SJCRH30 (cell line): ENCODE measurements at regions not wholly inside any gene's neighbourhood (a gene's known extent, or its start where the extent isn't known, plus 50 kb on each side); places are given as distances from the start of the nearest gene placed in this dataset.

ENCODE experiments used
- DNase-seq, 2 experiments: peaks; one replicate each; pipeline ENCODE4 v3.0.0-alpha.2; 2015 to 2020
- H3K27ac ChIP-seq: fragments of 250-450 bp; sonication (Bioruptor Pico); 2 replicates; pipeline ENCODE4 v1.5.1; 2020; ENCODE audit warnings: mild to moderate bottlenecking, moderate library complexity
- H3K27me3 ChIP-seq: fragments of 250-450 bp; sonication (Bioruptor Pico); 2 replicates; pipeline ENCODE4 v1.5.1; 2020; ENCODE audit warnings: mild to moderate bottlenecking, moderate library complexity
- H3K36me3 ChIP-seq: fragments of 250-450 bp; sonication (Bioruptor Pico); 2 replicates; pipeline ENCODE4 v1.5.1; 2020; ENCODE audit warnings: mild to moderate bottlenecking, moderate library complexity
- H3K4me1 ChIP-seq: fragments of 250-450 bp; sonication (Bioruptor Pico); 2 replicates; pipeline ENCODE4 v1.5.1; 2020; ENCODE audit warnings: mild to moderate bottlenecking, moderate library complexity
- H3K4me3 ChIP-seq: fragments of 250-450 bp; sonication (Bioruptor Pico); 2 replicates; pipeline ENCODE4 v1.5.1; 2020; ENCODE audit warnings: mild to moderate bottlenecking, moderate library complexity
- H3K9me3 ChIP-seq: fragments of 250-450 bp; sonication (Bioruptor Pico); replicated peaks from 2 replicates; pipeline ENCODE4 v1.5.1; 2020; ENCODE audit warnings: mild to moderate bottlenecking, moderate library complexity

GRCh38 chr6:33936886-33937285 lies 133.1 kb upstream of the MLN start:
- H3K4me1 ChIP-seq = no peaks in the 10 kb centered on the region
- H3K27me3 ChIP-seq = no peaks in the 10 kb centered on the region
- no peaks in the 10 kb centered on the region for H3K9me3 ChIP-seq
- H3K4me3 ChIP-seq = no peak overlapping the region
- no peak overlapping the region for H3K27ac ChIP-seq
- no peak for DNase-seq
- no peaks in the 10 kb centered on the region for H3K36me3 ChIP-seq

- Histone ChIP-seq H3K4me3 (no peak overlapping the region), H3K27me3 (no peaks in the 10 kb centered on the region), H3K27ac (no peak overlapping the region), H3K4me1 (peaks cover 4% of the 10 kb centered on the region), H3K36me3 (no peaks in the 10 kb centered on the region), H3K9me3 (no peaks in the 10 kb centered on the region)
- no peak for DNase-seq
Observed at GRCh38 chr6:33935439-33936080, 131.8 kb upstream of the MLN start.

GRCh38 chr6:33934731-33935270 lies 131.0 kb upstream of the MLN start:
- DNase-seq = no peak
- Histone ChIP-seq H3K27me3 (no peaks in the 10 kb centered on the region), H3K9me3 (no peaks in the 10 kb centered on the region), H3K4me3 (no peak overlapping the region), H3K27ac (no peak overlapping the region), H3K36me3 (no peaks in the 10 kb centered on the region), H3K4me1 (peaks cover 9% of the 10 kb centered on the region)

- DNase-seq = no peak
- H3K27me3 ChIP-seq = no peaks in the 10 kb centered on the region; the same call in 1 of the 2 replicates
Observed at GRCh38 chr6:33933101-33933500, 129.3 kb upstream of the MLN start.

GRCh38 chr6:33931799-33932198 lies 128.0 kb upstream of the MLN start:
- peaks cover 5% of the 10 kb centered on the region; the same call in 1 of the 2 replicates for H3K9me3 ChIP-seq
- H3K27ac ChIP-seq = no peak overlapping the region
- H3K36me3 ChIP-seq = no peaks in the 10 kb centered on the region
- no peak for DNase-seq
- H3K27me3 ChIP-seq = no peaks in the 10 kb centered on the region; the same call in 1 of the 2 replicates
- no peak overlapping the region for H3K4me3 ChIP-seq
- H3K4me1 ChIP-seq = peaks cover 15% of the 10 kb centered on the region

More at GRCh38 chr6:33933101-33933500, 129.3 kb upstream of the MLN start:
- Histone ChIP-seq H3K9me3 (peaks cover 5% of the 10 kb centered on the region; the same call in 1 of the 2 replicates), H3K36me3 (no peaks in the 10 kb centered on the region), H3K4me1 (peaks cover 15% of the 10 kb centered on the region), H3K27ac (no peak overlapping the region), H3K4me3 (no peak overlapping the region)

- peaks cover 15% of the 10 kb centered on the region for H3K4me1 ChIP-seq
- H3K27ac ChIP-seq = peak overlapping the region; percentile 28
- H3K27me3 ChIP-seq = no peaks in the 10 kb centered on the region; the same call in 1 of the 2 replicates
- peak; percentile 90 to 94 for DNase-seq
- H3K36me3 ChIP-seq = no peaks in the 10 kb centered on the region
- peak overlapping the region; percentile 6; the same call in 1 of the 2 replicates for H3K4me3 ChIP-seq
- H3K9me3 ChIP-seq = peaks cover 5% of the 10 kb centered on the region; the same call in 1 of the 2 replicates
Observed at GRCh38 chr6:33929575-33930288, 125.9 kb upstream of the MLN start.

- Histone ChIP-seq H3K27me3 (no peaks in the 10 kb centered on the region; the same call in 1 of the 2 replicates), H3K36me3 (no peaks in the 10 kb centered on the region), H3K27ac (no peak overlapping the region), H3K4me1 (peaks cover 15% of the 10 kb centered on the region), H3K9me3 (peaks cover 5% of the 10 kb centered on the region; the same call in 1 of the 2 replicates), H3K4me3 (no peak overlapping the region)
- DNase-seq = no peak
Observed at GRCh38 chr6:33927616-33928015, 123.8 kb upstream of the MLN start.

GRCh38 chr6:33927112-33927511 lies 123.3 kb upstream of the MLN start:
- Histone ChIP-seq H3K4me3 (no peak overlapping the region), H3K9me3 (peaks cover 5% of the 10 kb centered on the region; the same call in 1 of the 2 replicates), H3K4me1 (peaks cover 15% of the 10 kb centered on the region), H3K36me3 (no peaks in the 10 kb centered on the region), H3K27me3 (no peaks in the 10 kb centered on the region; the same call in 1 of the 2 replicates), H3K27ac (no peak overlapping the region)
- DNase-seq = no peak

- peak in 1 of 2 experiments; percentile 25 for DNase-seq
- H3K27ac ChIP-seq = no peak overlapping the region
- peaks cover 15% of the 10 kb centered on the region for H3K4me1 ChIP-seq
- H3K9me3 ChIP-seq = peaks cover 5% of the 10 kb centered on the region; the same call in 1 of the 2 replicates
- H3K27me3 ChIP-seq = no peaks in the 10 kb centered on the region; the same call in 1 of the 2 replicates
- H3K4me3 ChIP-seq = no peak overlapping the region
- no peaks in the 10 kb centered on the region for H3K36me3 ChIP-seq
Observed at GRCh38 chr6:33926451-33926850, 122.6 kb upstream of the MLN start.

GRCh38 chr6:33925936-33926335 lies 122.1 kb upstream of the MLN start:
- no peak for DNase-seq
- Histone ChIP-seq H3K27ac (no peak overlapping the region), H3K9me3 (peaks cover 5% of the 10 kb centered on the region; the same call in 1 of the 2 replicates), H3K27me3 (no peaks in the 10 kb centered on the region; the same call in 1 of the 2 replicates), H3K36me3 (no peaks in the 10 kb centered on the region), H3K4me3 (no peak overlapping the region), H3K4me1 (peaks cover 14% of the 10 kb centered on the region)

- no peaks in the 10 kb centered on the region for H3K36me3 ChIP-seq
- no peak for DNase-seq
- H3K4me1 ChIP-seq = peaks cover 7% of the 10 kb centered on the region
- peaks cover 5% of the 10 kb centered on the region; the same call in 1 of the 2 replicates for H3K9me3 ChIP-seq
- H3K4me3 ChIP-seq = no peak overlapping the region
- no peaks in the 10 kb centered on the region; the same call in 1 of the 2 replicates for H3K27me3 ChIP-seq
- no peak overlapping the region for H3K27ac ChIP-seq
Observed at GRCh38 chr6:33925210-33925609, 121.4 kb upstream of the MLN start.

GRCh38 chr6:33924681-33925080 lies 120.9 kb upstream of the MLN start:
- H3K36me3 ChIP-seq = no peaks in the 10 kb centered on the region
- peaks cover 4% of the 10 kb centered on the region for H3K4me1 ChIP-seq
- no peak overlapping the region for H3K4me3 ChIP-seq

GRCh38 chr6:33923857-33924514 lies 120.2 kb upstream of the MLN start:
- H3K4me3 ChIP-seq = no peak overlapping the region
- no peak for DNase-seq
- no peaks in the 10 kb centered on the region for H3K36me3 ChIP-seq
- H3K27ac ChIP-seq = no peak overlapping the region
- no peaks in the 10 kb centered on the region for H3K4me1 ChIP-seq
- no peaks in the 10 kb centered on the region; the same call in 1 of the 2 replicates for H3K27me3 ChIP-seq
- H3K9me3 ChIP-seq = peaks cover 5% of the 10 kb centered on the region; the same call in 1 of the 2 replicates

More at GRCh38 chr6:33924681-33925080, 120.9 kb upstream of the MLN start:
- no peaks in the 10 kb centered on the region; the same call in 1 of the 2 replicates for H3K27me3 ChIP-seq
- DNase-seq = no peak
- H3K9me3 ChIP-seq = peaks cover 5% of the 10 kb centered on the region; the same call in 1 of the 2 replicates
- H3K27ac ChIP-seq = no peak overlapping the region

GRCh38 chr6:33921745-33922144 lies 117.9 kb upstream of the MLN start:
- Histone ChIP-seq H3K4me1 (no peaks in the 10 kb centered on the region), H3K36me3 (no peaks in the 10 kb centered on the region), H3K27ac (no peak overlapping the region), H3K27me3 (no peaks in the 10 kb centered on the region), H3K9me3 (no peaks in the 10 kb centered on the region), H3K4me3 (no peak overlapping the region)
- no peak for DNase-seq
